Right cardiac atrium (tissue), 5 donors: ENCODE measurements at regions not wholly inside any gene's neighbourhood (a gene's known extent, or its start where the extent isn't known, plus 50 kb on each side); places are given as distances from the start of the nearest gene placed in this dataset.
"Not testable (repeated sequence)": the region's sequence is repeated elsewhere in the genome, so short reads cannot be mapped to it uniquely, and the experiment has no call there.

ENCODE experiments used
- ATAC-seq, 2 donors: fragments of 200-7000 bp; cut with Tn5 transposase; one replicate each; pipeline versions ENCODE4 v1.8.0 to v1.9.1; 2020; ENCODE audit warnings: moderate library complexity in 2 of 2, mild to moderate bottlenecking in 1 of 2
- DNase-seq, 3 donors: peaks; one replicate each; pipeline ENCODE4 v3.0.0-alpha.2; 2020
- H3K27ac ChIP-seq: one replicate; pipeline ENCODE4 v1.5.1; 2013; ENCODE audit warnings: mild to moderate bottlenecking, low read length, control low read depth, moderate library complexity
- H3K27me3 ChIP-seq: one replicate; pipeline ENCODE4 v1.6.1; 2013; ENCODE audit not compliant: control insufficient read depth, insufficient read depth
- H3K4me1 ChIP-seq: one replicate; pipeline ENCODE4 v1.6.1; 2013; ENCODE audit warnings: low read length; ENCODE audit not compliant: control insufficient read depth, insufficient read depth
- H3K4me3 ChIP-seq: one replicate; pipeline ENCODE4 v1.5.1; 2013; ENCODE audit warnings: low read length, control low read depth
- H3K9me3 ChIP-seq: one replicate; pipeline ENCODE4 v1.6.1; 2013; ENCODE audit warnings: low read length; ENCODE audit not compliant: control insufficient read depth
- WGBS: extraction: QIAGEN DNeasy Blood & Tissue Kit; methylation state at CpG from one replicate; pipeline ENCODE4 v1.1.7; 2013; 5-methylcytosine and 5-hydroxymethylcytosine counted together
- intact Hi-C, 4 donors: fragments of 100-400 bp; cut with DNase I; formaldehyde crosslinking; loops; one replicate each; pipeline versions ENCODE4 v1.11.0 to v1.14.0; 2022 to 2023
- donor health status: healthy with polysubstance abuse.
- donor health status: DM: no; HTN: yes; CAD: no.
- donor health status: DM: no; HTN: no; CAD: no.
- donor health status: DM: no; HTN: yes; CAD: no; lungs with severe emphysema.
- donor health status: DM: yes; HTN: yes; CAD: no.

- ATAC-seq (no peak), DNase-seq (no peak)
- Histone ChIP-seq H3K27me3 (no peaks in the 10 kb centered on the region), H3K9me3 (no peaks in the 10 kb centered on the region), H3K4me1 (no peaks in the 10 kb centered on the region), H3K27ac (no peak overlapping the region), H3K4me3 (no peak overlapping the region)
- 42% methylated on average over 3 of the region's 3 CpGs for WGBS
- intact Hi-C loops, result no loop called here
Measured at GRCh38 chr13:79187917-79188690, 218.0 kb downstream of the RBM26 start.

- DNase-seq (no peak), ATAC-seq (no peak)
- 72% methylated on average over 3 of the region's 3 CpGs for WGBS
- intact Hi-C loops, result no loop called here
- no peaks in the 10 kb centered on the region for H3K27me3 ChIP-seq
- no peak overlapping the region for H3K27ac ChIP-seq
- no peak overlapping the region for H3K4me3 ChIP-seq
- H3K4me1 ChIP-seq, result no peaks in the 10 kb centered on the region
- H3K9me3 ChIP-seq, result no peaks in the 10 kb centered on the region
Measured at GRCh38 chr13:79185580-79185979, 220.5 kb downstream of the RBM26 start.

GRCh38 chr13:79183231-79183630 is 222.8 kb downstream of the RBM26 start:
- H3K27me3 ChIP-seq, result no peaks in the 10 kb centered on the region
- no peak overlapping the region for H3K27ac ChIP-seq
- no peak overlapping the region for H3K4me3 ChIP-seq
- intact Hi-C loops, result no loop called here
- no peak for ATAC-seq
- H3K9me3 ChIP-seq, result no peaks in the 10 kb centered on the region
- no peak for DNase-seq
- no peaks in the 10 kb centered on the region for H3K4me1 ChIP-seq
- whole genome bisulfite sequencing, result 96% methylated on average over 2 of the region's 2 CpGs

- not testable (repeated sequence) for ATAC-seq, H3K4me1 ChIP-seq, H3K9me3 ChIP-seq
Measured at GRCh38 chr13:79173691-79174090, 232.4 kb downstream of the RBM26 start.

DNA sequence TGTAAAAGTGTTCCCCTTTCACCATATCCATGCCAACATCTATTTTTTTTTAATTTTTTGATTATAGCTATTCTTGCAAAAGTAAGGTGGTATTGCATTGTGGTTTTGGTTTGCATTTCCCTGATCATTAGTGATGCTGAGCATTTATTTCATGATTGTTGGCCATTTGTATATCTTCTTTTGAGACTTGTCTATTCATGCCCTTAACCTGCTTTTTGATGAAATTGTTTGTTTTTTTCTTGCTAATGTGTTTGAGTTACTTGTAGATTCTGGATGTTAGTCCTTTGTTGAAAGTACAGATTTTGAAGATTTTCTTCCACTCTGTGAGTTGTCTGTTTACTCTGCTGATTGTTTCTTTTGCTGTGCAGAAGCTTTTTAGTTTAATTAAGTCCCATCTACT is 233.1 kb downstream of the RBM26 start:
- DNase-seq, ATAC-seq, H3K27me3 ChIP-seq, intact Hi-C loops, H3K4me3 ChIP-seq, H3K4me1 ChIP-seq, H3K27ac ChIP-seq, H3K9me3 ChIP-seq: not testable (repeated sequence)

More at GRCh38 chr13:79173691-79174090, 232.4 kb downstream of the RBM26 start:
- H3K4me3 ChIP-seq, DNase-seq, intact Hi-C loops, H3K27ac ChIP-seq, H3K27me3 ChIP-seq: not testable (repeated sequence)

DNA sequence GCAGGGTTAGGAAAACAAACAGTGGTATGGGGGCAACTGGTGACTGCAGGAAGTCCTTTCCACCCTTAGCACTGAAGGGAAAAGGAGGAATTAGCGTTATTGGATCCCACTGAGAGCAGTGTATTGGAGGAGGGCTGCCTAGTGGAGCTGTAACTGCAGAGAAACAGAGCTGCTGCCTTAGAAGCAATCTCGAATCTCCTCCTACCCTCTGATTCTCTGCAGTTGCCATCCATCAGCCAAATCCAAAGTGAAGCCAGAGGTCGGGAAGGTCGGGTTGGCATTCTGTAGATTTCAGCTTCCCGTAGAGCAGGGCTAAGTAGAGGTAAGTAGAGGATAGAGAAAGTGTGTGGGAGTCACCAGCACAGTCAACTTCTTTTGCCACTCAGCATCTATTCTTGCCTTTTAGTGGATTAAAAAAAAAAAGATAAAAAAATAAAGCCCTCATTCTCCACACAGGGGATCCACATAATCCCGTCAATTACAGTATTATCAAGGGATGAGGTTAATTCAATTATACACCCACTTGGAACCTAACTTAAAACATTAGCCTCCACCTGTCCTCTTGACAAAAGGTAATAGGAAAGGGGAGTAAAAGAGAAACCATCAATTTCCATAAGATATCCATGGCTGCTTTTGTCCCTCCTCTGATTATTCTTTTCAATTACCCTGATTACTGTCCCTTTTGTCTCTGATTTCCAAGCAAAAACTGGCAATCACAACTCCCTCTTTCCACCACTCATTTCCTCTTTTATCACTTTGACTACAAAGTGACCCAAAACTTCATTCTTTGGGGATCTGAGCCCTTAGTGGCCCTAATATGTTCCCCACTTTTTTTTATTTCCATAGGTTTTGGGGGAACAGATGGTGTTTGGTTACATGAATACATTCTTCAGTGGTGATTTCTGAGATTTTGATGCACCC is 234.7 kb downstream of the RBM26 start:
- intact Hi-C loops, result no loop called here
- DNase-seq (no peak), ATAC-seq (no peak)
- H3K9me3 ChIP-seq, result no peaks in the 10 kb centered on the region
- WGBS, result 29% methylated on average over 6 of the region's 6 CpGs
- H3K4me1 ChIP-seq, result no peaks in the 10 kb centered on the region
- H3K4me3 ChIP-seq, result no peak overlapping the region
- no peak overlapping the region for H3K27ac ChIP-seq
- no peaks in the 10 kb centered on the region for H3K27me3 ChIP-seq

DNA sequence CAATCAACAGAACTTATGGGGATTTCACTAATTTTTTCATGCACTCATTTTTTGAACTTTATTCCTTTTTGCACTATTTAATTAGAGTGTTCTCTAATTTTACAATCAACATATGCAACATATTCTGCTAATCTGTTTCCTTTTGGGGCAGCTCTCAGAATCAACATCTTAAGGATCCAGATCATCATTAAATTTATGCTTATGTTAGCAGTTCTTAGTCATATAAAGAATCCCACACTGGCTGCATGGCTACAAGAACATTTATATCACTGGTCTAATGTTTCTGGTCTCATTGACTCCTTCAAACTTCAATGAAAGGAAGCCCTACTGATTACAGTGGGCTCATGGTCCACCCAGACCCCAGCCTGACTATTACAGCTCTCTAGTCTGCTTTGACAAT is 245.2 kb downstream of the RBM26 start:
- ATAC-seq, result no peak
- no peaks in the 10 kb centered on the region for H3K9me3 ChIP-seq
- DNase-seq, result no peak
- intact Hi-C loops, result no loop called here
- no peak overlapping the region for H3K4me3 ChIP-seq
- no peaks in the 10 kb centered on the region for H3K4me1 ChIP-seq
- no peaks in the 10 kb centered on the region for H3K27me3 ChIP-seq
- no peak overlapping the region for H3K27ac ChIP-seq

- Histone ChIP-seq H3K4me1 (no peaks in the 10 kb centered on the region), H3K4me3 (no peak overlapping the region), H3K9me3 (no peaks in the 10 kb centered on the region), H3K27ac (no peak overlapping the region), H3K27me3 (no peaks in the 10 kb centered on the region)
- intact Hi-C loops, result no loop called here
- ATAC-seq (no peak), DNase-seq (no peak)
- 17% methylated on average over 2 of the region's 2 CpGs for WGBS
Measured at GRCh38 chr13:79155883-79156282, 250.2 kb downstream of the RBM26 start.

DNA sequence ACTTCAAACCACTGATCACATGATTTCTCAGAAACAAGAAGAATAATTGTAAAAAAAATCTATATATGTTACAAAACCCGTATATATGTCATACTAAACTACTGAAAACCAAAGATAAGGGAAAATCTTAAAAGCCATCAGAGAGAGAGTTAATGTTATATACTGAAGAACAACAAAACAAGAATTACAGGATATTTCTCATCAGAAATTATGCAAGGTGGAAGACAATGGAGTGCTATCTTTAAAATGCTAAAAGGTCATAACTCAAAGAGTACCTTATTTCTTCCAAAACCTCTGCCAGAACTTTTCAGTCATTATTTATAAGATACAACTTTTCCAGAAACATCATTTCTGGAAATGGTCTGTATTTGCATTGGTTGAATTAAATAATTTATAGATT is 256.8 kb downstream of the RBM26 start:
- intact Hi-C loops, result no loop called here
- ATAC-seq (no peak), DNase-seq (no peak)
- H3K4me1 ChIP-seq, result no peaks in the 10 kb centered on the region
- WGBS, result 57% methylated on average over 1 of the region's 1 CpG
- no peak overlapping the region for H3K27ac ChIP-seq
- no peaks in the 10 kb centered on the region for H3K27me3 ChIP-seq
- no peaks in the 10 kb centered on the region for H3K9me3 ChIP-seq
- no peak overlapping the region for H3K4me3 ChIP-seq

DNA sequence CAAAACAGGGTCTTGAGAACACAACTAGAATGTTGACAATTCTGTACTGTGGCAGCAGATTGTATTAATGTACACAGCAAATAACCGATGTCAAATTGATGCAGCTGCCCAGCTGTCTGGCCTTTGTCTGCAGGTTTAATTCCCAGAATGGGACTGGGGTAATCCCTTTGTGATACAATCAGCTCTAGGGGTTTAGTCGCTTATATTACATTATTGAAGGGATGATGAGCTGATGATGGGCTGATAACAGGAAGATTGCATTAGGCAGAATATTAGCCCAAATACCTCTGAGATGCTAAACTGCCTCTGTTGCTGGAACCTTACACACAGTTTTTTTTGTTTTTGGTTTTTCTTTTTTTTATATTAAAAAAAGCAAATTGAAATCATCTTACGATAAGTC is 265.0 kb downstream of the RBM26 start:
- DNase-seq (no peak), ATAC-seq (no peak)
- H3K4me1 ChIP-seq, result no peaks in the 10 kb centered on the region
- 76% methylated on average over 3 of the region's 3 CpGs for WGBS
- no peaks in the 10 kb centered on the region for H3K27me3 ChIP-seq
- H3K4me3 ChIP-seq, result no peak overlapping the region
- intact Hi-C loops, result no loop called here
- H3K27ac ChIP-seq, result no peak overlapping the region
- H3K9me3 ChIP-seq, result no peaks in the 10 kb centered on the region

DNA sequence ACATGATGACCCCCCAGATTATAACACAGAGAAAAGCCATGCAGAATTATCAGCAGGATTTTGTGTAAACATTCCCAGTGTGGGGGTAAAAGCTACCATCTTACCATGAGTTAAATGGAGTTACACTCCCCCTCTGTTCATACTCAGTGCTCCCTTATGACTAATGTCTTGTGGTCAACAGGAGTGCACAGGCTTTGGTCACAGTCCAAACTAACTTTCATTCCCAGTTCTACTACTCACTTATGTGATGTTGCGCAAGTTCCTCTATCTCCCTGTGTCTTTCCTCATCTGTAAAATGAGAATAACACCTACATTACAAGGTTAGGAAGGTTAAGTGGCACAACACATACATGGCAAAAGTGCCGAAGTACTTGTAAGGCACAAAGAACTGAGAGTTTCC is 277.9 kb downstream of the RBM26 start:
- 75% methylated on average over 2 of the region's 2 CpGs for WGBS

More for the DNA sequence above, 277.9 kb downstream of the RBM26 start:
- intact Hi-C loops, result no loop called here
- H3K4me3 ChIP-seq, result no peak overlapping the region
- no peaks in the 10 kb centered on the region for H3K27me3 ChIP-seq
- no peaks in the 10 kb centered on the region for H3K9me3 ChIP-seq
- DNase-seq (no peak), ATAC-seq (no peak)
- no peak overlapping the region for H3K27ac ChIP-seq
- no peaks in the 10 kb centered on the region for H3K4me1 ChIP-seq
